ENCODE measurements at regions not wholly inside any gene's neighbourhood (a gene's known extent, or its start where the extent isn't known, plus 50 kb on each side); places are given as distances from the start of the nearest gene placed in this dataset.
"Not testable (repeated sequence)": the region's sequence is repeated elsewhere in the genome, so short reads cannot be mapped to it uniquely, and the experiment has no call there.

DNA sequence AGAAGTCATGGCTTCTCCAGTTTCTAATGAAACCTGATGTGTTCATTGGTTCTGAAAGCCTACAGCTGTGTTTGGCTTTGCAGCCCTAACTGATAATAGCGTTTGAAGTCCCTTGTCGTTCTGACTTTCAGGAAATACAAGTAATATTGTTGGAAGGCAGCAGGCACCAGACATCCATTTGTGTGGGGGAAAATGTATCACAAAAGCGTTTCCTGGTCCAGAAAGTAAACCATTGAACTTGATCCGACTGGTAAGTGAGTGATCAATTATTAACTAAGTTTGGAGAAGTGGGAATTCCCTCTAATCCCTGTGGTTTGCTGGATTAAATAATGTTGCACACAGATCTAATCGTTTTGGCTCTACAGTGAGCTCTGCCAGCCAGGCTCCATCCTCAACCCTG, 77.3 kb upstream of the LTA4H start:
- peak; percentile 46 for DNase-seq (ENCODE audit: low read depth)
- TF ChIP-seq, protein P1, sequence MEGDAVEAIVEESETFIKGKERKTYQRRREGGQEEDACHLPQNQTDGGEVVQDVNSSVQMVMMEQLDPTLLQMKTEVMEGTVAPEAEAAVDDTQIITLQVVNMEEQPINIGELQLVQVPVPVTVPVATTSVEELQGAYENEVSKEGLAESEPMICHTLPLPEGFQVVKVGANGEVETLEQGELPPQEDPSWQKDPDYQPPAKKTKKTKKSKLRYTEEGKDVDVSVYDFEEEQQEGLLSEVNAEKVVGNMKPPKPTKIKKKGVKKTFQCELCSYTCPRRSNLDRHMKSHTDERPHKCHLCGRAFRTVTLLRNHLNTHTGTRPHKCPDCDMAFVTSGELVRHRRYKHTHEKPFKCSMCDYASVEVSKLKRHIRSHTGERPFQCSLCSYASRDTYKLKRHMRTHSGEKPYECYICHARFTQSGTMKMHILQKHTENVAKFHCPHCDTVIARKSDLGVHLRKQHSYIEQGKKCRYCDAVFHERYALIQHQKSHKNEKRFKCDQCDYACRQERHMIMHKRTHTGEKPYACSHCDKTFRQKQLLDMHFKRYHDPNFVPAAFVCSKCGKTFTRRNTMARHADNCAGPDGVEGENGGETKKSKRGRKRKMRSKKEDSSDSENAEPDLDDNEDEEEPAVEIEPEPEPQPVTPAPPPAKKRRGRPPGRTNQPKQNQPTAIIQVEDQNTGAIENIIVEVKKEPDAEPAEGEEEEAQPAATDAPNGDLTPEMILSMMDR (IDR thresholded peaks at IDR 0.05; ENCODE audit: control insufficient read depth, extremely low read depth, insufficient read depth) = no peak
- H3K4me3 ChIP-seq (ENCODE audit: low read depth, low read length) = no peak overlapping the region

DNA sequence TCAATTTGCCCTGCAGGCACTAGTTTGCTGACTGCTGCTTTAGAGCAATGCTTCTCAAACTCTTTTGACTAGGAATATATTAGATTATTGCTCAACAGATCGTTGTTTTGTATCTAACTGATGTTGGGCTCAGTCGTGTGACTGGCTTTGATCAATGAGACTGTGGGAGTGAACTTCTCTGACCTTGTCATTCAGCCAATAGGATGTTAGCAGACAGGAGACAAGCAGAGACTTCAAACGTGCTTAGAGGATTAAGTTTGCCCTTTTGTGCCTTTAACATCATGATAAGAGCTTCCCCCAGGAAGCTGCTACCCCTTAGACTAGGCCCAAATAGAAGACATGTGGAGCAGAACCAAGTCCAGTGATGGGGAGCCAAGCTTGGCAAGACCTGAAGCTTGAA, 76.7 kb upstream of the ELK3 start:
- DNase-seq (ENCODE audit: low read depth) = no peak
- no peak overlapping the region for H3K4me3 ChIP-seq (ENCODE audit: low read depth, low read length)
- TF ChIP-seq, protein P1 (IDR thresholded peaks at IDR 0.05; ENCODE audit: control insufficient read depth, extremely low read depth, insufficient read depth) = no peak

DNA sequence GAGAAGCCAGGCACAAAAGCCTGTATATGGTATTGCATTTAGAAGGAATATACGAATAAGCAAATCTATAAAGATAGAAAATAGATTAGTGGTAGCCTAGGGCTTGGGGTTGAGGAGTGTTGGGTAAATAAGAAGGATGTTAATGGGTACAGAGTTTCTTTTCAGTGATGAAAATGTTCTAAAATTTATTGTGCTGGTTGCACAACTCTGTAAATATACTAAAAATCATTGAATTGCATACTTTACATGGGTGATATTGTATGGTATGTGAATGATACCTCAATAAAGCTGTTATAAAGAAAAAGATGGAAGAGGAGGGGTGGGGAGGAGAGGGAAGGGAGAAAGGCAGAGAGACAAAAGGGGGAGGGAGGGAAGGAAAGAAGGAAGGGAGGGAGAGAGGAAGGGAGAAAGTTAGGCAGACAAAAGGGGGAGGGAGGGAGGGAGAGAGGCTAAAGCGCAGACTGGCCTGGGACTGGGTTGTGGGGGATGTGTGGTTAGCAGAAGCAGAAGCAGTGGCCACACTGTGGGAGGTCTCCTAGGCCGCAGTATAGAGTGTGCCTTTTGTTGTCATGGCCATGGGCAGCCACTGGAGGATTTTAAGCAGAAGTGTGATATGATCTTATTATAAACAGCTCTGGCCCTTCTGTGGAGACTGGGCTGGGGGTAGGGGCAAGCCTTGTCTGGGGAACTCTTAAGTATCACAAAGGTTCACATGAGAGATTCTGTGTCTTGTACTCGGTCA, 73.6 kb upstream of the ELK3 start:
- TF ChIP-seq, protein P1 (IDR thresholded peaks at IDR 0.05; ENCODE audit: control insufficient read depth, extremely low read depth, insufficient read depth) = no peak
- H3K4me3 ChIP-seq (ENCODE audit: low read depth, low read length) = no peak overlapping the region
- no peak for DNase-seq (ENCODE audit: low read depth)

DNA sequence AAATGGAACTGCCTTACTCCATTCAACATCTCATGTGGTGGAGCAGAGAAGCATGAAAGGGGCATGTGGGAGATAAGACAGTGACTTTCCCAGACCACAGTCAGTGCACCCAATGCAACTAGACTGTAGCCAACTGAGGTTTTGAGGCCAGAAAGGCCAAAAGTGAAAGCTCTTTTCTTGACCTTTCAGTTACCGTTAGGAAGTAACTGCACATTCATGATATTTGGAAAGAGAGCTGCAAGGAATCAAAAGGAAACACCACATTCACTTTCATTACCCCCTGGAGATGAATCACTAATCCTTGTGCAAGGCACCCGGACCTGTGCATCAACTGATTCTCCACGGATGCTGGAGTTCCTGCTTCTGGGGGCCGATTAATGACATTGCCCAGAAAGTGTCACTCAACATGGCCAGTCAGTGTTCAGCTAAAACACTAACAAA, 72.9 kb upstream of the ELK3 start:
- DNase-seq (ENCODE audit: low read depth) = no peak
- no peak overlapping the region for H3K4me3 ChIP-seq (ENCODE audit: low read depth, low read length)
- TF ChIP-seq, protein P1 (IDR thresholded peaks at IDR 0.05; ENCODE audit: control insufficient read depth, extremely low read depth, insufficient read depth) = no peak

DNA sequence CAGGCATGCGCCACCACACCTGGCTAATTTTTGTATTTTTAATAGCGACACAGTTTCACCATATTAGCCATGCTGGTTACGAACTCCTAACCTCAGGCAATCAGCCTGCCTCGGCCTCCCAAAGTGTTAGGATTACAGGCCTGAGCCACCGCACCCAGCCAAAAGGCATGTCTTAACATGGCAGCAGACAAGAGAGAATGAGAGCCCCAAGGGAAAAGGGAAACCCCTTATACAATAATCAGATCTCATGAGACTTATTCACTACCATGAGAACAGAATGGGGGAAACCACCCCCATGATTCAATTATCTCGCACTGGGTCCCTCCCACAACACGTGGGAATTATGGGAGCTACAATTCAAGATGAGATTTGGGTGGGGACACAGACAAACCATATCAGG, 65.9 kb upstream of the ELK3 start:
- not testable (repeated sequence) for DNase-seq (ENCODE audit: low read depth); H3K4me3 ChIP-seq (ENCODE audit: low read depth, low read length)

DNA sequence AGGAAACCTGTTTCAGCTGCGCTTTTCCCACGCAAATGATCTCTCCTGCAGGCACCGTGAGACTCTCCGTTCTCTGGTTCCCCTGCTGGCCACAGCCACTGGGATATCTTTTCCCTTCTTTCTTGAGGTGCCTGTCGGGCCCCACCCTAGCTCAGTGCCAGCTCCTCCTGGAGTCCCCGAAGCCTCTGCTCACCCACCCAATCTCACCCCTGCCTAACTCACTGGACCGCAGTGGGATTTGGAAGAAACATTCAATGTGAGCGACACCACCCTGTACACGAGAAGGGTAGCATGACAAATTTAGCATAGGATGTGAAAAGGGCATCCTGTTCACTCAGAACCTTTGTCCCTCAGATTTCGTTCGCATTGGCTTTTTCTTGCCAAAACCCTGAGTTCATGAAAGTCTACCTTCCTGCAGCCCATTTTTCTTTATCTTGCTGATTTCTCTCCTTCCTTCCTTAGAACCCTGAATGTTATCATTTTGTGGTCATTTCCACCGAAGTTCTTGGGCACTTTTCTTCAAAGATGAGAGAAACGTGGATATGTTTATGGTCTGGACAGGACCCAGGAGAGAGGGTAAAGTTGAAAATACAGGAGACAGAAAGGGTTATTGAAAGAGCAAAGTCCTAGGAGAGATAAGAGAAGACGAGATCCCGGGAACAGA, 63.6 kb upstream of the ELK3 start:
- DNase-seq (ENCODE audit: low read depth) = no peak
- TF ChIP-seq, protein P1 (IDR thresholded peaks at IDR 0.05; ENCODE audit: control insufficient read depth, extremely low read depth, insufficient read depth) = no peak
- H3K4me3 ChIP-seq (ENCODE audit: low read depth, low read length) = no peak overlapping the region

DNA sequence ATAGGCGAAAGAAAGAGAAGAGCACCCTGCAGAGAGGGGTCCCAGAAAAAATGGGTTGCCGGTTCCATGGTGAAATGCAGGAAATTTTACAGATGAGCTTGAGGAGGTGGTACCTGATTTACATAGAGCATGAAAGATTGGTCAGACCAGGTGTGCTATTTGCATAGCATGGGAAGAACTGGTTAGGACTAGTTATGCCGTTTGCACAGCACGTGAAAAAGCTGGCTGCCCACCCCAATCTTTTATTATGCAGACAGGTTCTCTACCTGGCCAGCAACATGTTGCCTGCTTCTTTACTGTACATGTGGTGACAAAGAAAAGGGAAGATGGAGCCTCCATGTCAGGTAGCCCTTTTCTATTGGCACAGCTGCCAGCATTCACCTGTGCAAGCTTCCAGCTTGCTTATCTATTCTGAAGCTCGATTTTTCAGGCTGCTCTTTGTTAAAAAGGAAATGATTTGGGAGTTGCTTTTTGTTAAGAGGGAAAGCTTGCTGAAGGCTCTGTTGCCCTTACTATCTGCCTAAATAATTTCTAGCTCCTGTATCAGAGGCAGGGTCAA, 62.9 kb upstream of the ELK3 start:
- TF ChIP-seq, protein P1 (IDR thresholded peaks at IDR 0.05; ENCODE audit: control insufficient read depth, extremely low read depth, insufficient read depth) = no peak
- no peak overlapping the region for H3K4me3 ChIP-seq (ENCODE audit: low read depth, low read length)
- DNase-seq (ENCODE audit: low read depth) = peak; percentile 36
